ENCODE measurements at regions not wholly inside any gene's neighbourhood (a gene's known extent, or its start where the extent isn't known, plus 50 kb on each side); places are given as distances from the start of the nearest gene placed in this dataset.

DNA sequence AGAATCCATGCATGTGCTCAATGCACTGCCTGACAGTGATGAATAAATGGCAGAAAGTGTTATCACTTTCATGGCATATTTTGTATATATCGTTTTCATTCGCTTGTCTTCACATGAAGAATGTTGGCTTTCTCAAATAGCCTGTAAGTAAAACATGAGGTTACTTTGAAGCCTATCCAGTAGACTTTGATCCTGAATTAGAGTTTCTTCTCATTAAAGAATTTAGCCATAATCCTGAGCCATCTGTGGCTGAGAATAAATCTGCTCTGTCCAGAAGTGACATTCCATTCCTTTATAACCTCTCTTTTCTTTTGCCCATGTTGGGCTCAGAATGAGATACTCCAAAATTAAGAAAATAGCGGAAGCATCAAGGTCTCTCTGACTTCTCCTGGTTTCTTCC, 1071.7 kb upstream of the TENM4 start:
- Histone ChIP-seq H3K27ac (ENCODE audit: low read depth, low read length) (no peak overlapping the region), H3K4me3 (ENCODE audit: low read depth, low read length) (no peak overlapping the region), H3K27me3 (ENCODE audit: control insufficient read depth, insufficient read depth, low read length) (no peaks in the 10 kb centered on the region), H3K9me3 (ENCODE audit: control insufficient read depth, insufficient read depth, low read length) (no peaks in the 10 kb centered on the region)
- TF ChIP-seq, protein P1, sequence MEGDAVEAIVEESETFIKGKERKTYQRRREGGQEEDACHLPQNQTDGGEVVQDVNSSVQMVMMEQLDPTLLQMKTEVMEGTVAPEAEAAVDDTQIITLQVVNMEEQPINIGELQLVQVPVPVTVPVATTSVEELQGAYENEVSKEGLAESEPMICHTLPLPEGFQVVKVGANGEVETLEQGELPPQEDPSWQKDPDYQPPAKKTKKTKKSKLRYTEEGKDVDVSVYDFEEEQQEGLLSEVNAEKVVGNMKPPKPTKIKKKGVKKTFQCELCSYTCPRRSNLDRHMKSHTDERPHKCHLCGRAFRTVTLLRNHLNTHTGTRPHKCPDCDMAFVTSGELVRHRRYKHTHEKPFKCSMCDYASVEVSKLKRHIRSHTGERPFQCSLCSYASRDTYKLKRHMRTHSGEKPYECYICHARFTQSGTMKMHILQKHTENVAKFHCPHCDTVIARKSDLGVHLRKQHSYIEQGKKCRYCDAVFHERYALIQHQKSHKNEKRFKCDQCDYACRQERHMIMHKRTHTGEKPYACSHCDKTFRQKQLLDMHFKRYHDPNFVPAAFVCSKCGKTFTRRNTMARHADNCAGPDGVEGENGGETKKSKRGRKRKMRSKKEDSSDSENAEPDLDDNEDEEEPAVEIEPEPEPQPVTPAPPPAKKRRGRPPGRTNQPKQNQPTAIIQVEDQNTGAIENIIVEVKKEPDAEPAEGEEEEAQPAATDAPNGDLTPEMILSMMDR (IDR thresholded peaks at IDR 0.05; ENCODE audit: low read depth, low read length), result no peak
- DNase-seq (ENCODE audit: low read depth, low spot score), result no peak
- ChIA-PET POLR2A (no interaction called here), CTCF (no interaction called here)

- no peak for DNase-seq (ENCODE audit: low read depth, low spot score)
- Histone ChIP-seq H3K9me3 (ENCODE audit: control insufficient read depth, insufficient read depth, low read length) (no peaks in the 10 kb centered on the region), H3K4me3 (ENCODE audit: low read depth, low read length) (no peak overlapping the region), H3K27ac (ENCODE audit: low read depth, low read length) (no peak overlapping the region), H3K27me3 (ENCODE audit: control insufficient read depth, insufficient read depth, low read length) (no peaks in the 10 kb centered on the region)
- CTCF ChIA-PET, result no interaction called here
- POLR2A ChIA-PET, result no interaction called here
- TF ChIP-seq, protein P1 (IDR thresholded peaks at IDR 0.05; ENCODE audit: low read depth, low read length), result no peak
Observed at GRCh38 chr11:80505771-80506170, 1064.9 kb upstream of the TENM4 start.

GRCh38 chr11:80503990-80504389, 1063.2 kb upstream of the TENM4 start:
- H3K4me3 ChIP-seq (ENCODE audit: low read depth, low read length), result no peak overlapping the region
- no peaks in the 10 kb centered on the region for H3K9me3 ChIP-seq (ENCODE audit: control insufficient read depth, insufficient read depth, low read length)
- CTCF ChIA-PET, result no interaction called here
- TF ChIP-seq, protein P1 (IDR thresholded peaks at IDR 0.05; ENCODE audit: low read depth, low read length), result no peak
- no peak overlapping the region for H3K27ac ChIP-seq (ENCODE audit: low read depth, low read length)
- POLR2A ChIA-PET, result no interaction called here
- H3K27me3 ChIP-seq (ENCODE audit: control insufficient read depth, insufficient read depth, low read length), result no peaks in the 10 kb centered on the region
- no peak for DNase-seq (ENCODE audit: low read depth, low spot score)

DNA sequence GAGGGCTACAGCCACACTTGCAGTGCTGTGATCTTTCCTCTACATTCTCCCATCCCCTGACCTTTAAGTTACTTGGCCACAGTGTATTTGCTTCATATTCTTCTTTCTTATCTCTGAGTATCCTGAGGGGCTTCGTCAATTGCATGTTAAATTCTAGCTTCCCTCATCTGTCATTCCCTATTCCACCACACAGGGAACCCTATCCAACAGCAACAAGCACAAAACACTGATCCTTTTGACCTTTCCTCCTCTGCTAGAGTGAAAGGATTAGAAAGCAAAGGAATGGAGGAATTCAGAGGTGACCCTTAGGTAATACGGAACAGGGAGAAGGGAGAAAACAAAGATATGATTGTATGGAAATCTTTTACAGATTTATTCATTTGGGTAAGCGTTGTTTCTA, 1061.7 kb upstream of the TENM4 start:
- Histone ChIP-seq H3K27ac (ENCODE audit: low read depth, low read length) (no peak overlapping the region), H3K9me3 (ENCODE audit: control insufficient read depth, insufficient read depth, low read length) (no peaks in the 10 kb centered on the region), H3K4me3 (ENCODE audit: low read depth, low read length) (no peak overlapping the region), H3K27me3 (ENCODE audit: control insufficient read depth, insufficient read depth, low read length) (no peaks in the 10 kb centered on the region)
- TF ChIP-seq, protein P1 (IDR thresholded peaks at IDR 0.05; ENCODE audit: low read depth, low read length), result no peak
- ChIA-PET CTCF (no interaction called here), POLR2A (no interaction called here)
- DNase-seq (ENCODE audit: low read depth, low spot score), result no peak

GRCh38 chr11:80495116-80495515, 1054.3 kb upstream of the TENM4 start:
- peaks cover 6% of the 10 kb centered on the region; the same call in 1 of the 2 replicates for H3K9me3 ChIP-seq (ENCODE audit: control insufficient read depth, insufficient read depth, low read length)
- no peak overlapping the region for H3K27ac ChIP-seq (ENCODE audit: low read depth, low read length)
- CTCF ChIA-PET, result no interaction called here
- no peaks in the 10 kb centered on the region for H3K27me3 ChIP-seq (ENCODE audit: control insufficient read depth, insufficient read depth, low read length)
- TF ChIP-seq, protein P1 (IDR thresholded peaks at IDR 0.05; ENCODE audit: low read depth, low read length), result no peak
- no peak overlapping the region for H3K4me3 ChIP-seq (ENCODE audit: low read depth, low read length)
- POLR2A ChIA-PET, result no interaction called here
- DNase-seq (ENCODE audit: low read depth, low spot score), result no peak
